NT2/D1 (cell line): ENCODE measurements at regions not wholly inside any gene's neighbourhood (a gene's known extent, or its start where the extent isn't known, plus 50 kb on each side); places are given as distances from the start of the nearest gene placed in this dataset.

Experiments
- SUZ12 ChIP-seq: IDR thresholded peaks from 2 replicates; pipeline ENCODE4 v1.6.1; 2011; ENCODE audit not compliant: insufficient read length, insufficient read depth; ENCODE audit errors: extremely low read depth
- YY1 ChIP-seq: IDR thresholded peaks from 2 replicates; pipeline ENCODE4 v1.6.1; 2011; ENCODE audit not compliant: insufficient read length, insufficient read depth
- ZNF274 ChIP-seq: IDR thresholded peaks from 2 replicates; pipeline ENCODE4 v1.6.1; 2011; ENCODE audit warnings: mild to moderate bottlenecking, low read depth, low read length

DNA sequence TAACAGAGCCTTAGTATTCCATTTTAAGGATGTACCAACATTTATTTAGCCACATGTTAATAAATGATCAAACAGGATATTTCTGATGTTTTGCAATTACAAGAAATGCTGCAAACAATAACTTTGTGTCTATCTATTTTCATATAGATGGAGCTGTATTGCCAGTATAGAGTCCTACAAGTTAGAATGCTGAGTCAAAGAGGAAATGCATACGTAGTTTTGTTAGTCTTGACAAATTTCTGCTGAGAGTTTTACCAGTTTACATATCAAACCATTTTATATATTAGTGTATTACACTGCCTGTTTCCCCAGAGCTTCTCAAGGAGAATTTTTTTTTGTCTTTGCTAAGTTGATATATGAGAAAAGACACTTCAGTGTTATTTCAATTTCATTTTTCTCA lies 541.7 kb downstream of the SLC16A7 start:
- no peak for TF ChIP-seq YY1
- no peak for TF ChIP-seq SUZ12
- no peak for TF ChIP-seq ZNF274
